ENCODE measurements at regions not wholly inside any gene's neighbourhood (a gene's known extent, or its start where the extent isn't known, plus 50 kb on each side); places are given as distances from the start of the nearest gene placed in this dataset.
A peak's percentile ranks its signal among the peaks of the same experiment; 100 is the strongest.

GRCh38 chr4:8703857-8704495, 111.4 kb downstream of the CPZ start:
- H3K27me3 ChIP-seq (ENCODE audit: low read depth) = peaks cover 8% of the 10 kb centered on the region; the same call in 1 of the 2 replicates
- DNase-seq (ENCODE audit: low spot score in 2 of 2) = no peak
- H3K4me3 ChIP-seq = no peak overlapping the region
- H3K36me3 ChIP-seq (replicated peaks) = no peaks in the 10 kb centered on the region
- in situ Hi-C loops (cut with MboI; ENCODE audit: low sequenced_read_pairs) = no loop called here
- no peaks in the 10 kb centered on the region for H3K4me1 ChIP-seq
- no peaks in the 10 kb centered on the region for H3K9me3 ChIP-seq

DNA sequence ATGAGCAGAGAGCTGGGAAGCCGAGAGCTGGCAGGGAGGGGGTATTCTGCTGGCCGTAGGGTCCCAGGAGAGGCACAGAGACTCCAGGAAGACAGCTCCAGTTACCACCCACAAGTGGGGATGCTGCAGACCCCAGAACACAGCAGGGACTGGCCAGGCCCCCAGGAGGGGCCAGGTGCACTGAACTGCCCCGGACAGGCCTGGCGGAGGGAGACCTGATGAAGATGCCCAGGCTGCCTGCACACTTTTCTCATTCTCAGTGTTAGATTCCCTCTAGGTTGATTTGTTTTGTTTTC, 110.8 kb downstream of the CPZ start:
- Histone ChIP-seq H3K9me3 (no peaks in the 10 kb centered on the region), H3K36me3 (replicated peaks) (no peaks in the 10 kb centered on the region), H3K4me1 (no peaks in the 10 kb centered on the region), H3K4me3 (no peak overlapping the region), H3K27me3 (ENCODE audit: low read depth) (peaks cover 8% of the 10 kb centered on the region; the same call in 1 of the 2 replicates)
- in situ Hi-C loops (cut with MboI; ENCODE audit: low sequenced_read_pairs) = no loop called here
- DNase-seq (ENCODE audit: low spot score in 2 of 2) = no peak

- Histone ChIP-seq H3K36me3 (replicated peaks) (no peaks in the 10 kb centered on the region), H3K9me3 (no peaks in the 10 kb centered on the region), H3K4me3 (no peak overlapping the region), H3K4me1 (no peaks in the 10 kb centered on the region), H3K27me3 (ENCODE audit: low read depth) (peaks cover 8% of the 10 kb centered on the region; the same call in 1 of the 2 replicates)
- in situ Hi-C loops (cut with MboI; ENCODE audit: low sequenced_read_pairs) = no loop called here
- peak in 1 of 2 experiments; percentile 4 for DNase-seq (ENCODE audit: low spot score in 2 of 2)
These were observed 110.2 kb downstream of the CPZ start for GRCh38 chr4:8702516-8703400.

- H3K36me3 ChIP-seq (replicated peaks) = no peaks in the 10 kb centered on the region
These were observed 109.5 kb downstream of the CPZ start for GRCh38 chr4:8702020-8702495.

GRCh38 chr4:8701126-8702019, 108.8 kb downstream of the CPZ start:
- in situ Hi-C loops (cut with MboI; ENCODE audit: low sequenced_read_pairs) = no loop called here
- Histone ChIP-seq H3K4me3 (no peak overlapping the region), H3K9me3 (no peaks in the 10 kb centered on the region), H3K36me3 (replicated peaks) (no peaks in the 10 kb centered on the region), H3K27me3 (ENCODE audit: low read depth) (peaks cover 4% of the 10 kb centered on the region; the same call in 1 of the 2 replicates), H3K4me1 (no peaks in the 10 kb centered on the region)
- DNase-seq (ENCODE audit: low spot score in 2 of 2) = peak in 1 of 2 experiments; percentile 4

More at GRCh38 chr4:8702020-8702495, 109.5 kb downstream of the CPZ start:
- Histone ChIP-seq H3K9me3 (no peaks in the 10 kb centered on the region), H3K4me3 (no peak overlapping the region), H3K4me1 (no peaks in the 10 kb centered on the region), H3K27me3 (ENCODE audit: low read depth) (peaks cover 8% of the 10 kb centered on the region; the same call in 1 of the 2 replicates)
- peak in 1 of 2 experiments; percentile 5 for DNase-seq (ENCODE audit: low spot score in 2 of 2)
- in situ Hi-C loops (cut with MboI; ENCODE audit: low sequenced_read_pairs) = no loop called here

- no peaks in the 10 kb centered on the region for H3K36me3 ChIP-seq (replicated peaks)
- peaks cover 6% of the 10 kb centered on the region; the same call in 1 of the 2 replicates for H3K27me3 ChIP-seq (ENCODE audit: low read depth)
- peak in 1 of 2 experiments; percentile 2 for DNase-seq (ENCODE audit: low spot score in 2 of 2)
- H3K9me3 ChIP-seq = no peaks in the 10 kb centered on the region
- H3K4me1 ChIP-seq = no peaks in the 10 kb centered on the region
- in situ Hi-C loops (cut with MboI; ENCODE audit: low sequenced_read_pairs) = no loop called here
- no peak overlapping the region for H3K4me3 ChIP-seq
These were observed 108.0 kb downstream of the CPZ start for GRCh38 chr4:8700531-8700930.

DNA sequence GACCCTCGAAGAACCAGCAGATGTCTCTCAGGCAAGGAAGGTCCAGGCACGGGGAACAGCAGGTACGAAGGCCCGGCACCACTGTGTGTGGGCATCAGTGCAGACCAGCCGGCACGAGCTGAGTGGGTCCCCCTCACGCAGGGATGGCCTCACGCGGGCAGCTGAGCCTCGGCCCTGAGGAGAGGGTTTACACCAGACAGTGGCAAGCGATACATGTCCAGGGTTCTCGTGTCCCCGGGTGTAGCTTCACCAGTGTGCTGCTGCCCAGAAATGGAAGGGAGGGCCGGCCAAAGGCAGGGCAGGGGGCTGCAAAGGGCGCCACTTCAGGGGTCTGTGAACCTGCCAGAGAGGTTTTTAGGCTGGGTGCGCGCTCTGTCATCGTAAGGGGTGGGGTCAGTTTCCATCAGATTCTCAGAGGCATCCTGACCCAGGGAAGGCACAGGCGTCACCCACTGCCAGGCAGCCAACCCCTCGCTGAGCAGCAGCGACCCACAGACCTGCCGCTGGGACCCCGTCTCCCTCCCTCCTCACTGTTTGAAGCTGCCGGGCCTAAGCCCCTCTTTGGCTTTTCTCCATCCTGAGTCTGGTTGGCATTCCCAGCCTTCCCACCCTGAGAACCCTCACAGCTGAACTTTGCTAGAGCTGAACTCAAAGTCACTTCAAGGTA, 107.0 kb downstream of the CPZ start:
- Histone ChIP-seq H3K4me1 (no peaks in the 10 kb centered on the region), H3K27me3 (ENCODE audit: low read depth) (peaks cover 14% of the 10 kb centered on the region; the same call in 1 of the 2 replicates), H3K9me3 (no peaks in the 10 kb centered on the region), H3K36me3 (replicated peaks) (no peaks in the 10 kb centered on the region), H3K4me3 (no peak overlapping the region)
- in situ Hi-C loops (cut with MboI; ENCODE audit: low sequenced_read_pairs) = no loop called here
- peak in 1 of 2 experiments; percentile 1 for DNase-seq (ENCODE audit: low spot score in 2 of 2)

DNA sequence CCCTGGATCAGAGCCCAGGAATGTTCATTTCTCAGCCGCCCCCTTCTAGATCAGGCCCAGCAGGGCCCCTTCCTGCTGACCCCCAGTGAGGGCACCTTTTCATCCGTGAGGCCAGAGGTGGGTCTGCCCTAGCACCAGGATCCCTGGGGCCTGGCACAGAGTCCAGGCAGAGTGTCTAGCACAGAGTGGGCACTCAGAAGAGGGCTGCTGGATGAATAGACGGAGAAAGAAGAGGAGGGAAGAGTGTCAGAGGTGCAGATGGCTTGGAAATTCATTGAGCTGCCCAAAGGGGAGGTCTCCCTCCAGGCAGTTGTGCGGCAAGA, 106.5 kb downstream of the CPZ start:
- Histone ChIP-seq H3K36me3 (replicated peaks) (no peaks in the 10 kb centered on the region), H3K4me3 (no peak overlapping the region), H3K4me1 (no peaks in the 10 kb centered on the region), H3K27me3 (ENCODE audit: low read depth) (peaks cover 15% of the 10 kb centered on the region; the same call in 1 of the 2 replicates), H3K9me3 (no peaks in the 10 kb centered on the region)
- no peak for DNase-seq (ENCODE audit: low spot score in 2 of 2)
- in situ Hi-C loops (cut with MboI; ENCODE audit: low sequenced_read_pairs) = no loop called here

GRCh38 chr4:8698341-8699062, 105.9 kb downstream of the CPZ start:
- Histone ChIP-seq H3K36me3 (replicated peaks) (no peaks in the 10 kb centered on the region), H3K4me3 (no peak overlapping the region), H3K27me3 (ENCODE audit: low read depth) (peaks cover 17% of the 10 kb centered on the region), H3K4me1 (no peaks in the 10 kb centered on the region), H3K9me3 (no peaks in the 10 kb centered on the region)
- peak in 1 of 2 experiments; percentile 4 for DNase-seq (ENCODE audit: low spot score in 2 of 2)
- in situ Hi-C loops (cut with MboI; ENCODE audit: low sequenced_read_pairs) = no loop called here

- H3K36me3 ChIP-seq (replicated peaks) = no peaks in the 10 kb centered on the region
- peaks cover 23% of the 10 kb centered on the region for H3K27me3 ChIP-seq (ENCODE audit: low read depth)
- in situ Hi-C loops (cut with MboI; ENCODE audit: low sequenced_read_pairs) = no loop called here
- H3K9me3 ChIP-seq = no peaks in the 10 kb centered on the region
- H3K4me1 ChIP-seq = no peaks in the 10 kb centered on the region
- DNase-seq (ENCODE audit: low spot score in 2 of 2) = no peak
- H3K4me3 ChIP-seq = no peak overlapping the region
These were observed 105.3 kb downstream of the CPZ start for GRCh38 chr4:8697826-8698225.

DNA sequence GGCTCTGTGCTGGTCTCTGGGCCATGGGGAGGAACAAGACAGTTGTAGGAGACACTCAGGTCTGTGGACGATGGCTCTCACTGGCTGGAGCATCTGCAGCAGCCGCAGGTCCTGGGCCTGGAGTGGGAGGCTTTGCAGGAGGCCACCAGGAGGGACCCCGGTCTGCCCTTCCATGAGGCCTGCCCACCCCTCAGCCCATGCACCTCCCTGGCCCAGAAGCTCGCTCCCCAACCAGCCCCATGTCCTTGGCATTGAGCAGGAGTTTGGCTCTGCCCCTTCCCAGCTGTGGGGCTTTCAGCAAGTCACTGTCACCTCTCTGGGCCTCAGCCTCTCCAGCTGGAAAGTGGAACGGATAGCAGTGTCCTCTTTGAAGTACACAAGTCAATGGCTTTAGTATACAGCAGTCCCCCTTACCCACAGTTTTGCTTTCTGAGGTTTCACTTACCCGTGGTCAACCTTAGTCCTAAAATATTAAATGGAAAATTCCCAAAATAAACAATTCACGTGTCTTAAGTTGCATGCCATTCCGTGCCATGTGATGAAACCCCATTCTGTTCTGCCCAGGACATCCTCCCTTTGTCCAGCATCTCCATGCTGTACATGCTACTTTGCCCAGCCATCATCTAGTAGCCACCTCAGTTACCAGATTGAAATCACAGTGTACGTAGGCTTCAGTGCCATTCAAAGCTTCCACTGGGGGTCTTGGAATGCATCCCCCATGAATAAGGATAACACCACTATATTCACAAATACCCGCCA, 104.0 kb downstream of the CPZ start:
- Histone ChIP-seq H3K4me1 (no peaks in the 10 kb centered on the region), H3K36me3 (replicated peaks) (no peaks in the 10 kb centered on the region), H3K4me3 (no peak overlapping the region), H3K9me3 (no peaks in the 10 kb centered on the region), H3K27me3 (ENCODE audit: low read depth) (peaks cover 23% of the 10 kb centered on the region)
- peak in 1 of 2 experiments; percentile 4 for DNase-seq (ENCODE audit: low spot score in 2 of 2)
- in situ Hi-C loops (cut with MboI; ENCODE audit: low sequenced_read_pairs) = no loop called here

Measured in HAP-1 (cell line).